ENCODE measurements at regions not wholly inside any gene's neighbourhood (a gene's known extent, or its start where the extent isn't known, plus 50 kb on each side); places are given as distances from the start of the nearest gene placed in this dataset.

DNA sequence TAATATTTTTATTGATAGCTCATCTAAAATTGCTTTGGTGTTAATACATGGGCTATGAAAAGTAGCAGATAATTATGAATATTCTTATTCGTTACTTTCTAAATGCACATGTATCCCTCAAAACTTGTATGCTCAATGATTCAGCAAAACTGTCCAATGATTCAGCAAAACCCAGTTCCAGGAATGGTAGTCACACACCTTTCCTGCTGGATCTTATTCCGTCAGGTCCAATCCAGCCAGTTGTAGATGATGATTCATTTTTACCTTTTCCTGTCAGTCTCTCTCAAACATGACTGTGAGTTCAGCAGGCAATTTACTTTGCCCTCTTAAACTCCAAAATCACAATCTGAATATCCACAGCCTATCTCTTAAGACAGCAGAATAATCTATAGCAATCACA lies 1082.6 kb downstream of the EFNB2 start:
- ChIA-PET POLR2A (ENCODE audit: unreplicated experiment) (no interaction called here), CTCF (interaction anchor here (1.6 kb wide), 1 partner anchor 23 kb away, joined by 3 read pairs; no protein-coding TSS in a partner anchor)
- dilution Hi-C loops (cut with HindIII; ENCODE audit: low sequenced_read_pairs, unreplicated experiment), result no loop called here
- DNase-seq (no peak), ATAC-seq (ENCODE audit: low read depth) (no peak)
- Histone ChIP-seq H2BK15ac (ENCODE audit: low read depth, low read length) (no peak overlapping the region), H3K14ac (replicated peaks; ENCODE audit: low read depth, low read length) (no peak overlapping the region), H3K9me1 (ENCODE audit: insufficient read depth, low read length) (no peaks in the 10 kb centered on the region), H4K8ac (ENCODE audit: low read depth in 2 of 2, low read length in 2 of 2) (no peak overlapping the region), H3K79me1 (ENCODE audit: low read depth in 1 of 2, low read length in 2 of 2) (no peaks in the 10 kb centered on the region), H3K9me3 (ENCODE audit: control insufficient read depth, insufficient read depth, low read length) (no peaks in the 10 kb centered on the region), H3K4me3 (ENCODE audit: insufficient read depth, low read depth, low read length) (no peak overlapping the region), H2BK120ac (ENCODE audit: low read depth, low read length) (no peak overlapping the region), H3K27me3 (ENCODE audit: control insufficient read depth, insufficient read depth, low read length) (no peaks in the 10 kb centered on the region), H3K27ac (ENCODE audit: insufficient read depth, low read length) (no peak overlapping the region), H4K91ac (ENCODE audit: insufficient read depth, low read depth, low read length) (no peak overlapping the region), H3K56ac (ENCODE audit: extremely low read depth, insufficient read depth, low read length) (no peak overlapping the region), H3K18ac (ENCODE audit: low read depth, low read length) (no peak overlapping the region), H3K23ac (ENCODE audit: low read depth, low read length) (no peak overlapping the region), H3K4me1 (ENCODE audit: control insufficient read depth, insufficient read depth, low read length) (no peaks in the 10 kb centered on the region), H4K5ac (ENCODE audit: low read depth, low read length) (no peak overlapping the region), H3K9ac (ENCODE audit: low read depth, low read length) (no peak overlapping the region), H2AK5ac (ENCODE audit: low read depth, low read length) (no peak overlapping the region), H2AK9ac (replicated peaks; ENCODE audit: low read depth, low read length, poor library complexity) (no peak overlapping the region), H2BK20ac (ENCODE audit: low read depth, low read length) (no peak overlapping the region), H2BK5ac (ENCODE audit: low read depth, low read length, poor library complexity, severe bottlenecking) (no peak overlapping the region), H3K4ac (ENCODE audit: low read depth, low read length) (no peak overlapping the region), H2AFZ (replicated peaks; ENCODE audit: low read length, poor library complexity) (no peak overlapping the region), H4K20me1 (ENCODE audit: insufficient read depth, low read length) (no peaks in the 10 kb centered on the region), H3K4me2 (ENCODE audit: low read depth, low read length) (no peak overlapping the region), H3K36me3 (ENCODE audit: control insufficient read depth, insufficient read depth, low read length) (no peaks in the 10 kb centered on the region)
- TF ChIP-seq NFE2L2 (IDR thresholded peaks at IDR 0.05; ENCODE audit: low read depth, low read length) (peak; percentile 66), CEBPB (IDR thresholded peaks at IDR 0.05; ENCODE audit: low read depth, low read length) (no peak), MAZ (IDR thresholded peaks at IDR 0.05; ENCODE audit: borderline replicate concordance, low read depth, low read length) (no peak)
- 100% methylated on average over 1 of the region's 2 CpGs; no CpG with 5 or more reads in 1 of the 2 experiments for WGBS, 2 experiments (ENCODE audit: extremely low coverage in 2 of 2, insufficient read length in 1 of 2)
- in situ Hi-C loops (cut with MboI; ENCODE audit: low sequenced_read_pairs), result no loop called here
- intact Hi-C loops (cut with micrococcal nuclease), result no loop called here
- no TSS peak for BruUV-seq (replicated peaks)

All from IMR-90 (cell line).